NCI-H2107 (cell line): ENCODE measurements at regions not wholly inside any gene's neighbourhood (a gene's known extent, or its start where the extent isn't known, plus 50 kb on each side); places are given as distances from the start of the nearest gene placed in this dataset.

ENCODE experiments used
- DNase-seq: peaks from one replicate; lab custom pipeline; 2025; lab: John Stamatoyannopoulos, UW

DNA sequence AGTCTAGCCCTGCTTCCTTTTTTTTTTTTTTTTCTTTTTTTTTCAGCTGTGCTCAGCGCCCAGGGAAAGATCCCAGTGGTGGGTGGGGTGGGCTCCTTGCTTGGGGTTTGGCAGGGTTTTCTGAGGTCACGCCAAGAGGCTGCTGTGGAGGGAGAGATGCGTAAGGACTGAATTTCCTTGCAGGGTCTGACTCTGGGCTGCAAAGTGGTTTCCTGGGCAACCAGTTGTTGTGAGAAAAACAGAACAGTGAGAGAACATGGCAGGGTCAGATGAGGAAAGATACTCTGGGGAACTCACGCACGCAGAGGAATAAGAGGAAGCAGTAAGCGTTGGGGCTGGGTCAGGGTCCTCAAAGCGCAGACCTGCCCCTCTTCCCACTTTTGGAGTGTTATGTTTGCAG, 119.5 kb downstream of the IRF8 start:
- no peak for DNase-seq

DNA sequence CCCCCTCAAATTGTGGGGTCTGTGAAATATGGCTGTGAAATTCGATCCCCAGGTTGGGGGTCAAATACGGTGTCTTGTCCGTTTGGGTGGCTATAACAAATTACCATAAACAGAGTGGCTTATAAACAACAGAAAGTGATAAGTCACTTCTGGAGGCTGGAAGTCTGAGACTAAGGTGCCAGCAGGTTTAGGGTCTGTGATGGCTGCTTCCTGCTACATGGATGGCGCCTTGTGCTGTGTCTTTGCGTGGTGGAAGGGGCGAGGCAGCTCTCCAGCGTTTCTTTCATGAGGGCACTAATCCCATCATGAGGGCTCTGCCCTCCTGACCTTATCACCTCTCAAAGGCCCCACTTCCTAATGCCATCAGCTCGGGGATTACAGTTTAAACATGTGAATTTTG, 120.0 kb downstream of the IRF8 start:
- DNase-seq, result no peak

DNA sequence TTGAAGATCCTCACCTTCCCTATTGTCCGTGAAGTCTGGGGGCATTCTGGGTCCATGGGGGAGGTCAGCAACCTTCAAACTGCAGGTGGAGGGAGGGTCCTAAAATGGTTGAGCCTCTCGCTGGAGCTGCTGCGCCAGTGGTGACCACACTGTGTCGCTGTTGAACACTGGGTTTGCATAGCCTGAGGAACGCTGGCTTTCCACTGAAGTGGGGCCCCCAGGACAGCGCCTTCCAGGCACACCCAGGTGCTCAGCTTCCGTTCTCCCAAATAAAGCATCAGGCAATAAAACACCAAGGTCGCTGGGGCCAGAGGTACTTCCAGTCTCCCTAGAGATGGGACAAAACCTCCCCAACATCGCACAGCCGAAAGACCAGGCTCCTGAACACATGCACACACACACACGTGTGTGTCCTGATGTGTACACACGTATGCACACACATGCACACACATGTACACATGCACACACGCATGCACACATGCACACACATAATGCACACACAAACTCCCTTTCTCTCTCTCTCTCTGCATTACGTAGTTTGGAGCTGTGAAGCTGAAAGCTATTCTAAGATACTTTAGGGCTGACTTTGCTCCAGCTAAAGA, 120.6 kb downstream of the IRF8 start:
- no peak for DNase-seq

DNA sequence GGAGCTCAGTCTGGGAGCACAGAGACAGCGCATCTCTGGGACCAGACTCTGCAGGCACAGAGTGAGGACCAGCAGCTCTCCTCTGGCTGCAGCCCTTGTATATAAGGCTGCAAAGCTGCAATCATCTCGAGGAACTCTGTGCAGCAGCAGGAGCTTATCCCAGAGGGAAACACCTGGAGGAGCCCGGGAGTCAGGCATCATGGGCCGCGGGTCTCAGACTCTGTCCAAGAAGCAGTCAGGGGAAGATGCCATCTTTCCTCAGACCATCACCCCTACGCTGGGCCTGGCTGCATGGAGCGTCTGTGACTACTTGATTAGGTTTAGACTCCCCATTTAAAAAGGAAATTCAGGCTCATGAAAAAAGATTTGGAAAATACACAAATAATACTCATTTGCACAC, 122.0 kb downstream of the IRF8 start:
- no peak for DNase-seq

DNA sequence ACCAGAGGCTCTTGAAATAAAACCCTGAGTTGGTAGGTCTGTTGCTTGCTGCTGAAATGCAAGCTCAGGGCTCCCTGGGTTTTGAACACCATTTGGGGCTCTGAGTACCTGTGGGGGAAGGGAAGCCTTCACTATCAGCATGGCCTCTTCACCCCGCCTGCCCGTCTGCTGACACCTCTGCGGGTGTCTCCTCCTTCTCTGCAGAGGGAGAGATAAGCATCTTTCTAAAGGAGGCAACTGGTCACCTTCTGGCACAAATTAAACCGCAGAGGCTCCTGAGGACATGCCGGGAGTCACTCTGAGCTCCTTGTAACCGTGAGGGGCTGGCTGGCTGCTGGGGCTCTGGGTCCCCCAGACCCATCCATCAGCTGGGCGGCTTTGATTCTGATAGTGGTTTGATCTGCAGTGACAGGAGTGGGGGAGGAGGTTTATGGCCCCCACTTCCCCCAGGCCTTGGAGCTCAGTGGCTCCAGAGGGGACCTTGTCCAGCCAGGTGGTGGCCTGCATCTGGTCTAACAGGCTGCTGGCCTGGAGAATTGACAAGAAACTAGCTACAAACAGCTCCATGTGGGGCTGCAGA, 123.5 kb downstream of the IRF8 start:
- no peak for DNase-seq

DNA sequence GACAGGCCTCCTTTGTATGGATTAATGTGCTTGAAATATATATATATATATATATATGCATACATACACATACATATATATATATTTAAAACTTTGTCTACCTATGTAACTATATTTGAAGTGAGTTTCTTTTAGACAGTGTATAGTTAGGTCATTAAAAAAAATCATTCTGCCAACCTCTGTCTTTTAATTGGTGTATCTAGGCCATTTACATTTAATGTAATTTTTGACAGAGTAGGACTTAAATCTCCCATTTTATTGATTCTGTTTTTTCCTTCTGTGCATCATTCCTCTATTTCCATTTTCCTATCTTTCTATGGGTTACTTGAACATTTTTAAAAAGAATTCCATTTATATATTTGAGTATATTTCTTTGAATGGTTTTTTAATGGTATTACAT, 125.2 kb downstream of the IRF8 start:
- DNase-seq, result no peak

DNA sequence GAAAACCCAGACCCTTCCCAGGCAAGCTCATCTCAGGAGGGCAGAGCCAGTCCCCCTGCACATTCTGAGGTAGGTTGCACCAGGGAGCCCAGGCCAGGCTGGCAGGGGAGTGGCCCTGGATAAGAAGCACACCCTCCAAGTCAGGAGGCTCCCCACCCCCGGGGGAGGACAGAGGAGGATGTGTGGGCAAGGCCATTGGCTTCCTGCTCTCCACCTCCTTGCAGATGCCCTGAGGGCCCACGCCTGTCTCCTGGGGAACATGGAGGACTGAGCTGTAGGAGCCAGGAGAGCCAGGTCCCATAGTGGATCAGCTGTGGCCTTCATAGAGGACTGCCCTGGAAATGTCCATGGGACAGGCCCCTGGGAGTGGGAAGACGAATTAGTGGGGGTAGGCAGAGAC, 126.7 kb downstream of the IRF8 start:
- no peak for DNase-seq

DNA sequence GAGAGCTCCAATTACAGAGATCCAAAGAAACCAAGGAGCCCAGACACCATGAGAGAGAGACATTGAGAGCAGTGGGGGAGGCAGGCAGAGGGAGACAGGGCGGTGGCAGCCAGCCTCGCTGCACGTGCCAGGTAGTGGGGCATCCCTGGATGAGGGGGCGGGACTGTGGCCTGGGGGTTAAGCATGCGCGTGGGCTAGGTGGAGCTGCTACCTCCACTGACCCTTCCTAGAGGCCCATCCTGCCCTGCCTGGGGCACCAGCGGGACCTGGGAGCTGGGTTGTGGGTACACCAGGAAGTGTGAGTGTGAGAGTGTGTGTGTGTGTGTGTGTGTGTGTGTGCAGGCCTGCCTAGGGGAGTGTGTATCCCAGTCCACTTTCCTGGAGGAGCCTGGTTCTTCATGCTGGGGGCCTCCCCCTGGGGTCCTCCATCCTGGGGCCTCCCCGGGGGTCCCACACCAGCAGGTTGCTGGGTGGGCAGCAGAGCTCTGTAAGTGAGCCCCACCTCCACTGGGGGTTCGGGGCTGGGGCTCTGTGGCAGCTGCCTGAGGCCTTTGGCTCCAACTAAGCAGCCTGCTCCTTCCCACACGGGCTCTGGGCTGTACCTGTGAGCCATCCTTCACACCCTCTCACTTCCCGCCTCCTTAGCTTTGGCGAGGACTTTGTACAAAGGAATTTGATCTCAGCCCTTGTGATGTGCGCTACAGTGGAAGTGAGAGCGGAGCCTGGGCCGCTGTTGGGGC, 127.4 kb downstream of the IRF8 start:
- no peak for DNase-seq

DNA sequence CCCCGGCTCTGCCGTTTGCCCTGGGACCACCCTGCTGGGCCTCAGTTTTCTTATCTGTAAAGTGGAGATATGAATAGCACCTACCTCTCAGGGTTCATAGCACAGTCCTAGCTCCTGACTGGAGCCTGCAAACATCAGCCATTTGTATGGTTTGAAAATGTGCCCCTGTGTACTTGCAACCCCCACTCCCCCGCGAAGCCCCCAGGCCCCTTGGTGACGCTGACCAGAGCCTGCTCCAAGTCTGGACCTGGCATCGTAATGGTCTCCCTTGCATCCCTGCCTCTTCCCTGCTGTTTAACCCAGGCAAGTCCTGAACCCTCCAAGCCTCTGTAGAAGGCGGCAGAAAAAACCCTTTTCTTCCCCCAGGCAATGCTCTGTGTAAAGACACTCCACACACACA, 128.0 kb downstream of the IRF8 start:
- no peak for DNase-seq

DNA sequence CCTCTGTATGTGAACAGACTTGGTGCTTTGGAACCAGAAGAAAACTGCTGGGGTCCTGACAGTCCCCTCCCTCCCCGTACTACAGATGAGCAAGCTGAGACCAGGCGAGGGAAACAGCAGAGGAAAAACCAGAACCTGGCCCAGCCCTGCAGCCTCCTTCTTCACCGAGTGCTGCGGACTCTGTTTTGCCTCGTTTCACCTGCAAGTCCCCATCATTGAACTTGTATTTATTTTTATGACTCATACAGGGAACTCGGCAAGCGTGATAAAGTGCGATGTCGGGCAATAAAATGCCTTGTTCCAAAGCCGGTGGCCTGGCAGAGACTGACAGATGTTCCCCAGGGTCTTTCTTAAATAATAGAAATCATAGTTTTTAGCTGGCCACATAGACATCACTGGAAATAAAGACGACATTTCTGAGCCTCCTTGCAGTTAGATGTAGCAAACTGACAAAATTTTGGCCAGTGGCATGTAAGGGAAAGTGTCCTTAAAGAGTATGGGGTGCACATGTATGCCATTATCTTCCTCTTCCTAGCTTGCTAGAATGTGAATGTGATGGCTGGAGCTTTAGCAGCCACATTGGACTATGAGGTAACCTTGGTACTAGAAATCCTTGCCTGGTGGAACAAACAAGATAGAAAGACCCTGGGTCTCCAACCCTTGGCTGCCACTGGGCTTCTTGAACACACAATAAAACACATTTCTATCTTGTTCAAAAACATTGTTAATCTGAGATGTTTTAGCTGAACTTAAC, 128.6 kb downstream of the IRF8 start:
- no peak for DNase-seq

DNA sequence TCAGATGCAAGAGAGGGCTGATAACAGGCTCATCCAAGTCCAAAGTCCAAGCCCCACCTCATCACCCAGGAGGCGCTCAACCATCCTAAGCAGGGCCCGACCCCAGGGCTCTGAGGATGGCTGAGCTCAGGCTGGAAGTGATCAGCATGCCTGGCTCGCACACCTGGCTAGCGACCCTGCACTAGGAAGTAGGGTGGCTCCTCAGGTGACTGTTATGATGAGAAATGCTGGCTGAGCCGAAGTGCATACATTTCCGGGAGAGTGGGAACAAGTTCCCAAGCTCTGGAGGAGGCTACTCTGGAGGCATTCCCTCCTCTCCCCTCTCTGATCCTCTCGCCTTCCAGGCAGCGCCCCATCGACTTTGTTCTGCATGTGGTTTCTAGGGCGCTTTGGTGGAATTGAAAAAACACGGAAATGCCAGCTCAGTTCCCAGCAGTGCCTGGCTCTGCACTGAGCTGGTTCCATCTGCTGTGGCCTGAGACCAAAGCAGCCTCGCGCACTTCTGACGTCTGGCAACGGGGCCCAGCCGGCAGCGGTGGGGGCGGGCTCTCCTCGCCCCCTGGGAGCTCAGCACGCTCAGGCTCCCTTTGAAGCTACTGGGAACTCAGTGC, 130.3 kb downstream of the IRF8 start:
- DNase-seq, result no peak

DNA sequence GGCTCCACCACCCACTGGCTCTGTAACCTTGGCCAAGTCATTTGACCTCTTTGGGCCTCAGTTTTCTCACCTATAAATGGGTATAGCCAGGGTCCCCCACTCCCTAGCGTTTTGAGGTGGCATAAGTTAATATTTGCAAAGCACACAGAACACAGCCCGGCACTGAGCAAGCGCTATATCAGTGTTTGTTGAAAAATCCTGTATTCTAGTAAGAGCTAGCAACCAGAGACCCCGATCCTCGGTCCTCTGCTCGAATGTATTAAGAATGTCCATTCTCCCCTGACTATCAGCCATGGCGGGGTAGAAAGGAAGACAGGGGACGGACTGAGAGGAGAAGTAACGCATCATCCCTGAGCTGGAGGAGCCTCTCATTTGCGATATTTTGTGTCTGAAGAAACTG, 131.2 kb downstream of the IRF8 start:
- no peak for DNase-seq

DNA sequence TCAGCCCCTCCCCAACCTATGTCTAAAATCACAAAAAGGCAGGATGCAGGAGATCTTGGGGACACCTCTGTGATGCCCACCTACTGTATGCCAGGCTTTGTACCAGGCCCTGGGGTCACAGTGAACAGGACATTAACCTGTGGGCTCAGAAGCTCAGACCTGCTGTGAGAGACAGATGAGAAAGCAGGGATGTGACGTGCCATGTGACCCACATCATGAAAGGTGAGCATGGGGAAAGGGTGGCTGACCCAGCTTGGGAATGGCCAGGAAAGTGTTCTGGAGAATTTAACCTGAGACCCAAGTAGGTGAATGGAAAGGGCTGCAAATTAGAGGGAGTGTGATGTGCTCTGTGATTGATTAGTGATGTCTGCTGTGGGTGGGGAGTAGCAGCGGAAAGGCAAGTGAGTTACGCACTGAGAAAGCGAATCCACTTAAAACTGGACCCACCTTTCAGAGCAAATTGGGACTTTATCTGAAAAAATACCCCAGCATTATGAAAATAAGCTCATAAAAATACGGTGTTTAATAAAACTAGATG, 132.2 kb downstream of the IRF8 start:
- DNase-seq, result no peak

DNA sequence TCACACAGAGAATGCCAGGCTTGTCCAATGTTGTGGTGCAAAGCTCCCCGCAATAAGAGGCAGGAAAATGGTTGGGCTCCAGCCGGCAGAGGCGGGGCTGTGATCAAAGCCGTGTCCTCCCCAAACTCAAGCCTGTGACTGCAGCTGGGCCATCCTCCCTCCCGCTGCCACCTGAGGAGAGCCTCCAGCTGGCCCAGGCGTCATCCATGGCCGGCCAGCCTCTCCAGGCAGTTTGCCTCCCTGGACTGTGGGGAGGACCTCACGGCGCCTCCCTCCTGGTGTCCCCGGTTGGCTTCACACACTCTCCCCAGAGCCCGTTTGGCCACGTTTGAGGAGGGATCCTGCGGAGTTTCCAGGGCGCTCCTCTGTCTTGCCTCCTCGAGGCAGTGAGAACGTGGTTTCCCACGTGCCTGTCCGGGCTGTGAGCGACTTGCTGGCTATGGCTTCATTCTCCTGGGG, 134.1 kb downstream of the IRF8 start:
- no peak for DNase-seq

DNA sequence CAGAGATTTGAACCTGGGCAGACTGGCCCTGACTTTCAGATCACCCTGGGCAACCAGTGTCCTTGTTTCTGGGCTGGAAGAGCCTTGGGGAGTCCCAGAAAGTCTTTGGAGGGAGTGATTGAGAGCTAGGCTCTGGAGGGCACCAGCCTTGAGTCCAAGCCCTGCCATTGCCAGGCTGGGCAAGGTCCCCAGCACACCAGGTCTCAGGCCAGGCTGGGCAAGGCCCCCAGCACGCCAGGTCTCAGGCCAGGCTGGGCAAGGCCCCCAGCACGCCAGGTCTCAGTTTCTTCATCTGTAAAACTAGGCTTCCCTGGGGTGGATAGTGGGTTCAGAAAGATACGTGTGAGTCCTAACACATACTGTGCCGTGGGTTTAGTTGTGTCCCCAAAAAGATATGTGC, 135.0 kb downstream of the IRF8 start:
- no peak for DNase-seq

DNA sequence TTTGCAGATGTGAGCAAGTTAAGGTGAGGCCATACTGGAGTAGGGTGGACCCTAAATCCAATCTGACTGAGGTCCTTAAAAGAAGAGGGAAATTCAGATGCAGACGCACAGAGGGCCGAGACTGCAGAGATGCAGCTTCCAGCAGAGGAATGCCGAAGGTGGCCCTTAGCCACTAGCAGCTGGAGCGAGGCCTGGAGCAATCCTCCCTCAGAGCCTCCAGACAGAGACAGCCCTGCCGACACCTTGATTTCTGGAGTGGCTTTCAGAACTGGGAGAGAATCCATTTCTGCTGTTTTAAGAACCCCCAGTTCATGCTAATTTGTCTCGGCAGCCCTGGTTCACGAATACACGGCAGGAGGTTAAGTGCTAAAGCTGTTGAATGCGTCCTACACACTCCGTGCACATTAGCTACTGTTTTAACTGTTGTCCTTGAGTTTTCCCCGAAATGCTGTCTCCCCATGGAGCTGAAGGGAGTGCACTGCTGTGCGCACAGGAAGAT, 135.5 kb downstream of the IRF8 start:
- DNase-seq, result no peak

DNA sequence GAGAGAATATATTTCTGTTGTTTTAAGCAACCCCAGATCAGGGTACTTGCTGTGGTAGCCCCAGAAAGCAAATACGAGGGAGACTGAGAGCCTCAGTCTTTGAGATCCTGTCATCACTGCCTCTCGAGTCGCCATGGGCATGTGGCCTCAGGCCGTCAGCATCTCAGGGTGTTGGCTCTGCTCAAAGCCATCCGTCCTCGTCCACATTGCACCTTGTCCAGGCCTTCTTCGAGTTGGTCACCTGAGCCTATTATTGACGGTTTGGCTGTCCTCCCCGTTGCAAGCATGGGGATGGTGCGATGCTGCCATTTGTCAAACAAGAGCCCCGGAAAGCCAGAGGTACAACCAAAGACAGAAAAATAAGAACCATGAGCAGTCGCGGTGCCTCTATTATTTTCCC, 136.9 kb downstream of the IRF8 start:
- DNase-seq, result no peak

DNA sequence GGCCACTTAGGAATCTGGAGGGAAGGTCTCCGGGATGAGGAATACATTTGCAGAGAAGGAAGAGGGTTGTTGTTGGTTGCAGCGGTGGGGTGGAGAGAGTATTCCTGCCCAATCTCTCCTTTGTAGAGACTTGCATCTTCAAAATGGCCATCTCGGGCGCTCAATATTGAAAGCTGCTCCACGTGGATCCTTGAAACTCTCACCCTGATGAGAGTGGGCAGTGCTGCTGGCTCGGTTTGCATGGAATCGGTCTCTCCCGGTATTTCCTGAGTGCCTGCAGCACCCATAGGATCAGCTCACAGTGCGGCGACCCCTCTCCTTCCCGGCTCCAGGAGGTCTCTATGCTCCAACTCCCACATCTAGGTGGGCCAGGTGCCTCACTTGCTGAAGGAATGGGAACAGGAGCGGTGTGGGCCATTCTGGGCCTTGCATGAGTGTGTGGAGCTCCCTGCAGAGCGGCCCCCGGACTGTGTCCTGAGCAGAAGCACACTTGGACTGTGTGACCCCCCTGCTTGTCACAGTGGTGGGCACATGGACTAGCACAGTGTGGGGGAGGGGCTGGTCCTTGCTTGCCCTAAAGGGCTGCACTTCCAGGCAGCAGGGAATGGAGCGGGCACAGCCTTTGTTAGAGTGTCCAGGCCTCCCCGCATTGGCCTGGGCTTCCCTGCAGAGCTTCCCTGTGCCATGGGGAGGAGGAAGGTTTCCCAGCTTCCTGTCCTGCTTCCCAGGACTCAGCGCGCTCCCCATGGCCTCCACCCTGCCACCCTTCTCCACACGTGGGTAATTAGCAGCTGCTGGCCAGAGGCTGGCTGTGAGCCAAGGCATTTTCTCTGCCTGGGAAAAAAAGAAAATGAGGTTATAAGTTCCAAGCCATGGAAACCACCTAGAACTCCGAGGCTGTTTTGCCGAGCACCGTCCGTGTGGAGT, 139.3 kb downstream of the IRF8 start:
- DNase-seq, result no peak

DNA sequence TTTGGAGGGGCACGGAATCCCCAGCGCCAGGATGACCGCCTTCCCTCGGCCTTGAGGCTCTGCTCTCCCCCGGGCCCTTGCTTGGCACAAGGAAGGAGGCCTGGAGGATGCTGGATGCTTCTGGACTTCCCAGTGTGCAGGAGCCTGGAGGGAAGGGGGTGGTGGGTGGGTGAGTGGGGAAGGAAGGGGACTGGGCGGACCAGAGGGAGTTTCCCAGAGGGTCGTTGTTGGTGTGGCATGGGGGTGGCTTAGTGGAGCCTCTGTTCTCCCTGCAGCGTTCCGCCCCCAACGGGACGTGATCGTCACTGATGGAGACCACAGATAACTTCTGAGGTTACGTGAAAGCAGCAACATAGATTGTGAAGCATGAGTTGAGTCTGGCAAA, 140.0 kb downstream of the IRF8 start:
- no peak for DNase-seq

DNA sequence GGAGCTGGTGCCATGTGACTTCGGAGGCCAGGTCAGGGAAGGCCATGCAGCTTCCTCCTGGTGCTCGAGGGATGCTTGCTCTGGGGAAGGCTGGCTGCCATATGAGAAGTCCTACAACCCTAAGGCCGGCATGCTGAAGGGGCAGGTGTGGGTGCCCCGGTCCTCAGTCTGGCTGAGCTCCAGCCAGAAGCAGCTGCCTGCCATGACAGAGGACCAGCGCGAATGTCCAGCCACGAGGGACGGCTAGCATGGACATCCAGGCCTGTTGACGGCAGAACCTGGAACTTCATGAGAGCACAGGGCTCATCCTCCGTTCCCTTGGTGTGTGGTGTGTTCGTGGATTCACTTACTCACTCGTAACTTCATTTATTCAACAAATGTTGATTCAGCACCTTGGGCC, 140.6 kb downstream of the IRF8 start:
- no peak for DNase-seq

DNA sequence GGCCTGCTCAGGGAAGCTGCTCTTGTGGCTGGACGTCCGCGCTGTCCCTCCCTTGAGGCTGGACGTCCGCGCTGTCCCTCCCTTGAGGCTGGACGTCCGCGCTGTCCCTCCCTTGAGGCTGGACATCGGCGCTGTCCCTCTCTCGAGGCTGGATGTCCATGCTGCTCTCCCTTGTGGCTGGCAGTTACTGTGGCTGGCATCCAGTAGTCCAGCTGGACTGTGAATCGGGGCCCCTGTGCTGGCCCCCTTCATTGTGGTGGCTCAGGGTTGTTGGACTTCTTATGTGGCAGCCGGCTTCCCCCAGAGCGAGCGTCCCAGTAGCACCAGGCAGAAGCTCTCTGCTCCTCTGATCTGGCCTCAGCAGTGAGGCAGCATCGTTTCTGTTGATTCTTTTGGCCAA, 141.5 kb downstream of the IRF8 start:
- DNase-seq, result no peak
